Right renal cortex interstitium (tissue), 3 donors: ENCODE measurements at regions not wholly inside any gene's neighbourhood (a gene's known extent, or its start where the extent isn't known, plus 50 kb on each side); places are given as distances from the start of the nearest gene placed in this dataset.
"Not testable (repeated sequence)": the region's sequence is repeated elsewhere in the genome, so short reads cannot be mapped to it uniquely, and the experiment has no call there.

Experiments
- DNase-seq, 3 donors: peaks; one replicate each; pipeline ENCODE4 v3.0.0-alpha.2; 2013; ENCODE audit warnings: low read depth in 3 of 3, low spot score in 2 of 3

DNA sequence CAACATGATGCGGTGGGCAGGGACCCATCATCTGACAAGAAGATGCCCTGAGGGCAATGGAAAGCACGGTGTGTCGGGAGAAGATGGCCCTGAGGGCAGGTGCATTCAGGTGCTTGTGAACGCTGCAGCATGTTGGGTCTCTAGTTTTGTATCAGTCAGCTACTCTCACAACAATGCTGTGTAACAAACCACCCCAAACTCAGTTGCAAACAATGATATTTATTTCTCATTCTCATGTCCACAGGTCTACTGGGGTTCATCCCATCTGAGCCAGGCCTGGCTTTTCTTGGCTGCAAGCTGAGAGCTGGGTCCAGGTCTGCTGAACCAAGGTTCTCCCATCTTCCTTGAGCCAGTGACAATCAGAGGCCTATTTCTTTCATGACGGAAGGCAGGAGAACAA, 461.6 kb downstream of the PREX1 start:
- DNase-seq: no peak

DNA sequence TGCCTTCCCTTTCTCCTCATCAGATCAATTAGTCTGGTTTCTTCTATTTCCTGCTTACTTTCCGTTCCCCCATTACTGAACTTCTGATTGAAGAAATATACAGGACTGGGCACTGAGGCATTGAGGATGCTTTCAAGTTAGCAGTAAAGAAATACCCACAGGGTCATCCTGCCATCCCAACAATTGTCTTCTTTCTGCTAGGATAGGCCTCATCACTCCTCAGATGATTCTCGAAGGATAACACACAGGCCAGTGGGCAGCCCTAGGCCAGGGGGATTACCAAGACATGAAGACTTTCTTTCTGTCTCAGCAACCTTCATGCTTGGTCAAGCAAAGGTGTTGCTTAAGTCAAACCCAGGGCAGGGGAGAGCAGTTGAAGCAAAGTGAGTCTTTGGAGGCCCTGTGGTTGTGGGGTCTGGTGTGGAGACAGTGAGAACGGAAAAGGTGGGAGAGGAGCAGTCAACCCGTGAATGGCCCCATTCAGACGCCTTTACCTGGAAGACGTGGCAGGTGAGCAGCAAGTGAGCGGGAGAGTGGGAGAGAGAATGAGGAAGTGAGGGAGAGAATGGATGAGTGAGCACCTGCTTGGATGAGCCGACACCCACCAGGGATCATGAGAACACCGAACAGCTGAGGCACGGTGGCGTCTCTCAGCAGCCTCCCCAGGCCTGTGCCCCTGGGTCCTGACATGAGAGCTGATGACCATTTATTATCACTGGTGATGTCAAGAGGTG, 462.9 kb downstream of the PREX1 start:
- no peak for DNase-seq

DNA sequence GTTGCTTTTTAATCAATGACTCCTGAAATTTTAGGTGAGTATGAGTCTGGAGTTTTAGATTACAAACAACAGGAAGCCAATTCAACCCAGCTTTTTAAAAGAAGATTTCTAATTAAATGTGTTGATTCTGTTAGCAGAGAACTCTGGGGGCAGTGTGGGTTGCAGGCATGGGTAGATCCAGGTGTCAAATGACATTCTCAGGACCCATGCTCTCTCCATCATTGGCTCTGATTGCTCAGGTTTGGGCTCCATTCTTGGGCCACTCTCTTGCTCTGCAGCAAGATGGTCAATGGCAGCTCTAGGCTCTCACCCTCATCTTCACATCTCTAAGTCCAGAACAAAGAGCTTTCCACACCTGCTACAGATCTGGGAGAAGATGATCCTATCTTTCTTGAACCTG, 463.7 kb downstream of the PREX1 start:
- DNase-seq: no peak

DNA sequence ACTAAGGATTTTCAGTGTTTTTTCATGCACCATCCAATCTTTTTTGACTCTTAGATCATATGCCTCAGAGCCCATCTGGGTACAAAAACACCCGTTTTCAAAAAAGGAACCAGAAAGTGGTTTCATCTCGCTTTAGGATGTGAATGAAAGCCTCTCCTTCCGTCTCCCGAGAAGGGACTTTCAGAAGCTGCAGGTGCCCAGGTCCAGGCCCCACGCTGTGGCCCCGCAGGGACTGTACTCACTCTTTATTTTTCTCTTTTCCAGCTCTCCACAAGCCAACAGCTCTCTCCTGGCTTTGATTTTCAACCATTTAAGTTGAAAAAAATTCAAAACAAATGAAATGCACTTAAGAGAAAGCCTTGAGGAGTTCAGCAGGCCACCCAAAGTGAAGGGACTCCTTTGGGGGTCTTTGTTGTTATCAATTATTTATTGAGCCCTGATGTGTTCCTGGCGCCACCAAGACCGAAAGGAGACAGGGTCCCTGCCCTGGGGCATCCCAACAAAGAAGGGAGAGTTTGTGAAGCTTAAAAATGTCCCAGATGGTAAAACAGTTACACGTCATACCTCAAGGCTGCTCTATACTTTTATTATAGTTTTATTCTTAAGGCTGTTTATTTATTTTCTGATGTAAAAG, 467.3 kb downstream of the PREX1 start:
- DNase-seq: no peak

DNA sequence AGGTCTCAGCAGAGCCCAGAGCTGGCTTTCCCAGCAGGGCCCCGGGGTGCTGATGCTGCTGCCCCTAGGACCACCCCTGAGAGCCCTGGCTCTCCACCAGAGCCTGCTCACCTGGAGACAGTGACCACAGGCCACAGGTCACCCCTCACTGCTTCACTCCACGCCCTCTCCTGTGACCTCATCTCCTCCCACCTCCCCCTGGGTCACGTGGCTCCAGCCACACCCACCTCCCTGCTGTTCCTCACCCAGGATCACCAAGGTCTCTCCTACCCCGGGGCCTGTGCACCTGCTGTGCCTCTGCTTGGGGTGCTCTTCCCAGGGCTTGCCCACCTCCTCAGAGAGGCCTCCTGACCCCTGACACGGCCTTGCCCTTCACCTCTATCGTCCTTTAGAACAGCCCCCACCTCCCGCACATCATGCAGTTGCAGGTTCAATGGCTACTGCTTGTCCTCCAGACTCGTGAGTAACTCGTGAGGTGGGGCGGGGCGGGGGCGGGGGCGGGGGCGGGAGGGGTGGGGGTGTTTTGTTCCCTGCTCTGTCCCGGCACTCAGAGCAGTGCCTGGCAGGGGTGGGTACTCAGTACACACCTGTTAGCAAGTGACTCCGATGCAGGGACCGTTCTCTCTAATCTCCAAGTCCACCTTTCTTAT, 468.0 kb downstream of the PREX1 start:
- DNase-seq: no peak

DNA sequence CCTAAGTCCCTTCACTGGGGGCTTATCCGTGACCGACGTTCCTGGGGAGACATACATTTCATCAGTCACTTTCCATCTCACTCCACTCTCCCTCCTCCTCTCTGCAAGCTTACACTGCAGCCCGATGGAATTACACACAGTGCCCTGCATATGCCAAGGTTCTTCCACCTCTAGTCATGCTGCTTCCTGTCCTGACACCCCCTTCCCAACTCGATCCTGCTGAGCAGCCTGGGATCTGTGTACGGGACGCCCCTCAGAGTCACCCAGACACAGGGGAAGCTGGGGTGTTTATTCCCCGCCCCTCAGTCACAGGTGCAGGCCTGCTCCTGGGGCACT, 468.8 kb downstream of the PREX1 start:
- DNase-seq: not testable (repeated sequence)

DNA sequence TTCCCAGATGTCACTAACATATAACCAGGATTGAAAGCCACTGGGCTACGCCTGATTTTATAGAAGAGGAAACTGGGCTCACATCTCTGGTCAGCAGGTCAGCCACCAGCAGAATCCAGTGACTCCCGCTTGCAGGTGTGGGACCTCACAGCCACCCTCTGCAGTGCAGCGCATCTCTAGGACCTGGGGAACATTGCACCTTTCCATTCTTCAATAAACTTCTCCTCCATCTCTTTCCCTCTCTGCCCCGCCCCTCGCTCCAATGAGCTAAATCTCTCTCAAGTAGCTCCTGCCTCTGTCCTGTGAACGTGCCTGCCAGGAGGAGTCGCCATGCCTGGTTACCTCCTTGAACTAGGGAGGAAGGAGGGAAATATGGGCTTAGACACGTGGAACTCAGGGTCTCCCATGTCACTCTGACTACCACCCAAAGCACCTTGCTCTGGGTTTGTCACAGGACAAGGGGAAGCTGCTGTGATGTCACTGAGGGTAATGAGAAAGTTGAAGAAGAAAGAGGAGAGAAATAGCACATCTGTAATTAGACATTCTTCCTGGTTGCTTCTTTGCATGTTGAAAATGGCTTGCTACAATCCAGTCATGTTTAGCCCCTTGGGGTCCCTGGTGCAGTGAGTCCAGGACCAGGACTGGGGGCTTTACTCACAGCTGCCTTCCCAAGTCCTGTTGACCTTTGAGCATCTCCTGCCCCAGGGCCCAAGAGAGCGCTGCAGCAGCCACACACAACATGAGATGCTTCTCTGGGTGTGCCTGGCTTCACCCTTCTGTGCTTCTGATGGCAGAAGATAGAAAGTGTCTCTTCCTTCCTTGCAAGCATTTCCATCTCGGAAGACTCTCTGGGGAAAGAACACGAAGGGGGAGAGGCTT, 469.4 kb downstream of the PREX1 start:
- DNase-seq: no peak

DNA sequence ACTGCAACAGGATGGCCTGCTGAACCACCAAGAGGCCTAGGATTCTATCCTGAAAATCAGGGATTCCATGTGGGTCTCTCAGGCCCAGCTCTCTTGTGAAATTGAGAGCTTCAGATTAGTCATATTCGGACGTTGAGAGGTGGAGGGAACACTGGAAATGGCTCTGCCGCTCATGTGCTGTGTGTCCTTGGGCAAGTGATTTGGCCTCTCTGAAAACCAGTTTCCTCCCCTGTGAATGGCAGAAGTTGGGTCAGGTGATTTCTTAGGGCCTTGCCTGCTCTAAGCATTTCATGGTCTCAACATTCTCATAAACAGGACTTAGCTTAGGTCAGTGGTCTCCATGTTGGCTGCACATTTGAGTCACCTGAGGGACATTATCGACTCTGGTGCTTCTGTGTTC, 470.1 kb downstream of the PREX1 start:
- no peak for DNase-seq

DNA sequence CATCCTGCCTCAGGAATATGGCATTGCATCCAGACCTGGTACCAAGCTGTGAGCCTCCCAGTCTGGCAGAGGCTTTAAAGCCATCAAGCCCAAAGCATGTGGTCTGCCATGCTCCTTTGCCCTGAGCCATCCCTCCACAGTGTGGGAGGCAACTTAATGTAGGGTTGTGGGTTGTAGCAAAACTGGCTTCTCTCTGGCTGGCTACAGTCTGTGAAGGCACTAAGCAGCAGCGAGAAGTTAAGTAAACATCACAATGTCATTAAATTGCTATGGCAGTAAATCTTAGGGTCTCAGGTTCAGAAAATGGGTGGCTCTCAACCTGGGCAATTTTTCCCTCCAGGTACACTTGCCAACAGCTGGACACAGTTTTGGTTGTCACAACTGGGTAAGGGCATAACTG, 472.9 kb downstream of the PREX1 start:
- no peak for DNase-seq

DNA sequence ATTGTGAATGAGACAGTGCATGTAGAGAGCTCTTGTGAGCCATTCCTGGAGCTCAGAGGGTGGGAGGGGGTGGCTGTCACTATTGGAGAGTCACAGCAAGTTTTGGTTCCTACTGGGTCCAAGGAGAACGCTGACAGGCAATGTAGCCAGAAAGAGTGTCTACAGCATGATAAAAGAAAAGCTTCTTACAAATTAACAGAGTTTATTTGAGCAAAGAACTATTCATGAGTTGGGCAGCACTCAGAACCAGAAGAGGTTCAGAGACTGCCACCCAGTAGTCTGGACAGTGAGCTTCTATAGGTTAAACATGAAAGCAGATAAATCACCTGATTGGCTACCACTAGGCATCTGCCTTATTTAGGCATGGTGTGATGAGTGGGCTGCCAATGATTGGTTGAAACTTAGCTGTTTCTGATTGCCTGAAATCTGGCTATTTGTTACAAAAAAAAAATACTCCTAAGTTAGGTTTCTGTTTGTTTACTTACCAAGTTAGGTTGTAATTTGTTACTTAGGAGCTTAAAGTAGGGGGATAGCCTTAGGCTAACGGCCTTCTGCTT, 473.4 kb downstream of the PREX1 start:
- DNase-seq: no peak

DNA sequence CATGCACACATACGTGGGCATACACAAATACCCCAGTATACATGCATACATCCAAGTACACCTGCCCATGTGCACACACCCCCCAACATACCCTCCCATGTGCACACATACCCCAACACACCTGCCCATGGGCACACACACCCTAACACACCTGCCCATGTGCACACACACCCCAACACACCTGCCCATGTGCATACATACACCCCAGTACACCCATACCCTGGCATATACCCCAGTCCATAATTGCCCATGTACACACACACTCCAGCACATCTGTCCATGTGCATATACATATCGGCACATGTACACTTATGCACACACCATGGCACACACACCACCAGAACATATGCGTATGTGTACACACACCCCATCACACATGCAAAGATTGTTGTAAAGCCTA, 475.2 kb downstream of the PREX1 start:
- no peak for DNase-seq

DNA sequence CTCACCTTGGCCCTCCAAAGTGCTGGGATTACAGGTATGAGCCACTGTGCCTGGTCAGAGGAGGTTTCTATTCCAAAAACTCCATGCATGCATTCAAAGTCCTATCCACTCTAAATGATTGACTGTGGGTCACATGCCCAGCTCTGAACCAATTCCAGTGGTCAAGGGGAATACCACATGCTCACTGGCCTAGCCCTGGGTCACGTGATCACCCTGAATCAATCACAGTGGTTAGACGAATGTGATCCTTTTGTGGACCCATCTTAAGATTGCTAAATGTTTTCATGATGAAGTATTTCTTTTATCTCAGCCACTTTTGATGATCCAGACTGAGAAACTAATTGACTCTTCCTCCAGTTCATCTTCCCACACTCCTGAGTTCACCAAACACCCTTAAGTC, 475.8 kb downstream of the PREX1 start:
- DNase-seq: no peak

DNA sequence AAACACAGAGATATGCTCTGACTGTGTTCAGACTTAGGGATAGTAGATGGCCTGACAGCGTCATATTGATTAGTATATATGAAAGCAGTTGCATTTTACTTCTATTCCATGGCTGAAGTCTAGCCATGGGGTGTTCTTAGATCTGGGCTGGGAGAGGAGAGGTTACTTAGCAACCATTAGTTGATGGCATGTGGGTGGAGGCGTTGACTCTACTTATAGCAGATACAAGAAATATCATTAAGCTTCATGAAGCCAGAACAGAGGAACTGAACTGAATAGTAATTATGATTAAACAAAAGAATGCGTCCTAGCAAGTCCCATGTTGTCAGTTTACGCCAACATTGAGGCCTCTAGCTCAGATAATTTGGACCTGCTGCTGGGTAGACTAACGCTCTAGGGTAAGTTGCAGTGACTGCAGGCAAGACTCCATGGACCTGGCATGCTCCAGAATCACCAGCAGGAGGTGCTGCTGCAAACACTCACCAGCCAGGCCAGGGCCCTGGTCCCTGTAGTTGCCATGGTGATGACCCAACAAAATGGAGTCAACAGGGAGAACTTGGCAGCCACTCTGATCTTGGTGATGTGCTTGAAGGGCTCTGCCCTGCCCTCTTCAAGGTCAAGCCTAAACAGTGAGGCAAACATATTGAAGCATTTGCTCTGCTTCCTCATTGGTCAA, 477.3 kb downstream of the PREX1 start:
- DNase-seq: no peak

DNA sequence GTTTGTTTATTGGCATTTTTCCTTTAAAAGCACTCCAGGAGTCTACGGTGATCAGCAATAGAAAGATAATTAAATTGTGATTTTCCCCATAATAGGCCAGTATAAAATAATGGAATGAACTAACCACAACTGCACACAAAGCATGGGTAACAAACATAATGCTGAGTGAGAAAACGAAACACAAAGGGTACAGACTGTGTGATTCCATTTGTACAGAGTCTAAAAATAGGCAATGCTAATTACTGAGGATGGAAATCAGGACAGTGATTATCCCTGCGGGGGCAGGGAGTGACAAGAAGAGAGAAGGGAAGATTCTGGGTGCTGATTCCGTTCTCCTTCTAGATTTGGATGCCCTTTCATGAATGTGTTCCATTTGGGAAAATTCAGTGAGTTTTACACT, 478.1 kb downstream of the PREX1 start:
- no peak for DNase-seq

DNA sequence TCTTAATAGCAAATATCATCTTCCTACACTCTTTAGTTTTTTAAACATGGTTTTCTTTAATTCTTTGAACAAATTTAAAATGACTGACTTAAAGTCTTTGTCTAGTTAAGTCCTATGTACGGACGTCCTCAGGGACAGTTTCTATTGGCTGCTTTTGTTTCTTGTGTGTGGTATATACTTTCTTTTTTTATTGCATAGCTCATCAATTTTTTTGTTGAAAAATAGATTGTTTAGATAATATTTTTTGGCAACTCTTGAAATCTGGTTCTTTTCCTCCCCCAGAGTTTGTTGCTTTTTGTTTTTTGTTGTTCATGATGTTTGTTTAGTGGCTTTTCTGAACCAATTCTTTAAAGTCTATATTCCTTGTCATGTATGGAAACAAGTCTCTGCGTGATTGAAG, 479.8 kb downstream of the PREX1 start:
- no peak for DNase-seq

DNA sequence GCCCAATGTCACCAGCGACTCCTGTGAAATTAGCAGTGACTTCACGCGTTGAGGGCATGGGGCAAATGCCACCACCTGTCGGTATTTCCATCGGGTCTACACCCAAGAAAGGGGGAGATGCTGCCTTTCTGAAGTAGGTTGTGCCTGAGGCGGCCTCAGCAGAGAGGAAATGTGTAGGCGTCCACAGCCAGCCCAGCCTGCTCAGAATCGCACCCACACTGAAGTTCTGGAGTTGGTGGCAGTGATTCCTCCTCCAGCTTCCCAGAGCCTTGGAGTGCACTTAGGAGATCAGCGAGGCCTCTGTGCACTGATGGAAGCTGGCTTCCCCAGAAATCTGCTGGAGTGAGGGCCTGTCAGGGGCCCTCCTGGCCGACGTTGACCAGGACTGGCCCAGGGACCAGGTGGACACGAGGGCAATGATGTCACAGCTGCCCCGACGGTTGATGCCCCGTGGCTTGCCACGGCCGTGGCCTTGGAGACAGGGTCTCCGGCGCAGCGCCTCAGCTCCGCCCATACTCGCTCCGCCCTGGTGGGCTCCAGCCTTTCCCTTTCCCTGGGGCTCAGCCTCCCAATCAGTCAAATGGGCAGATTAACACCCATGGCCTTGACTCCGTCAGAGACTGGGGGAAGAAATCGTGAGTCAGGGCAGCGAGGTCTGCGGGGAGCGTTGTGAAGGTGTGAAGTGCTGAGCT, 484.8 kb downstream of the PREX1 start:
- DNase-seq: no peak

DNA sequence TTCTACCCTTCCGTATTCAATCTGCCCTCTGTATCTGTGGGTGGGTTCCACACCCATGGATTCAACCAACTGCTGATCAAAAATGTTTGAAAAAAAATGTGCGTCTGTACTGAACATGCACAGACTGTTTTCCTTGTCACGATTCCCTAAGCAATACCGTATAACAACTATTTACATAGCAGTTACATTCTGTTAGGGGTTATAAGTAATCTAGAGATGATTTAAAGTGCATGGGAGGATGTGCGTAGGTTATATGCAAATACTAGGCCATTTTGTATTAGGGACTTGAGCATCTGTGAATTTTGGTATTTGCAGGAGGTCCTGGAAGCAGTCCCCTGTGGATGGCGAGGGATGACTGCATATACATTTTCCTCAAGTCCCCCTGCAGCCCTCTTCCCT, 486.9 kb downstream of the PREX1 start:
- no peak for DNase-seq

DNA sequence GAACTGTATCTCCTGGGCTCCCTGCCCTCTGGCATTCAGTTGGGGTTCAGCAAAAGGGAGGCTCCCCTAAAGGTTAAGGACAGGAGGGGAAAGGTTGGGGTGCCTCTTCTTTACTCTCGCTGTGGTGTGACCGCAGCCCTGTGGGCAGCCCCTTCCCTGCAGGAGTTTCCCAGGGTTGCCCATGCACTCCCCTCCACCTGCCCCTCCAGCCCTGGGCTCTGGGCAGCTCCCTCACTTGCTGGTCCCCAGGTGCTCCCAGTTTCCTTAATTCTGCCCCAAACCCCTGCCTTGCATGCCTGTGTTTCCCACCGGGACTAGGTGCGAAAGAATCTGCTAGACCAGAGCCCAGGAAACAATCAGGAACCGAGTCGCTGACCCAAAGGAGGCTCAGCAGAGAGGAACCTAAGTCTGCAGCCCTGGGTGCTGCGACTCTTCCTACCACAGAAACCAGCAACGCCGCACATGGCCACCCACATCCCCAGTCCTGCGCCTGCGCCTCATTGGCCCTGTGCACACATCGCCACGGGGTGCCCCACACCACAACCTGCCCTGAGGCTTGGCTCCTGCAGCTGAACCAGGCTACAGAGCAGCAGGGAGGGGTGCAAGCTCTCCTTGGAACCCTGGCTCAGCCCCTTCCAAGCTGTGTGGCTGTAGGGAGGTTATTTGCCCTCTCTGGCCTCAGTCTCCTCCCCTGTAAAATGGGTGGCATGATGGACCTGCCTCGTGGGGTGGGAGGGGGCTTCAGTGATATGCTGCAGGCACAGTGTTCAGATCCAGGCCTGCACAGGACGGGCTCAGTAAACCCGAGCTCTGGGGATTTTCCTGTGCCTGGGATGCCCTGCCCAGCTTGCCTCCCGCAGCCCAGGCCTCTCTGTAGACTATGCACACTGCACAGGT, 487.6 kb downstream of the PREX1 start:
- no peak for DNase-seq
